ENCODE measurements at regions not wholly inside any gene's neighbourhood (a gene's known extent, or its start where the extent isn't known, plus 50 kb on each side); places are given as distances from the start of the nearest gene placed in this dataset.
"Not testable (repeated sequence)": the region's sequence is repeated elsewhere in the genome, so short reads cannot be mapped to it uniquely, and the experiment has no call there.

DNA sequence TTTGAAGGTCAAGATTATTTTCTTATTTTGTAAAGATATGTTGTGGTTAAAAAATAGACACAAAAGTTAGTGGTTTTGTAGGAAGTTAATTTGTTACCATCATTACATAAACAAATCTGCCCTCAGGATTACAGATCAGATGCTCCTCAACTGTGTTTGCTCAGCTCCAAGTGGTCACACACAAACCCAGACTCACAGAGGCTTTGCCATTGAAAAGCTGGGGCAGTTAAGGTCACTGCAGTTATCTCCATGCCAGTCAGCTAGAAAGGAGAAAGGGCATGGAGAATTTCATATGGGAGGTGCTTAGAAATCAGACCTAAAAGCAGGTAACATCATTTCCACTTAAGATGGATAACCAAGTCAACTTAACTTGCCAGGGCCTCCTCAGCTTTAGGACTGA is 825.7 kb upstream of the GBE1 start:
- DNase-seq: no peak

DNA sequence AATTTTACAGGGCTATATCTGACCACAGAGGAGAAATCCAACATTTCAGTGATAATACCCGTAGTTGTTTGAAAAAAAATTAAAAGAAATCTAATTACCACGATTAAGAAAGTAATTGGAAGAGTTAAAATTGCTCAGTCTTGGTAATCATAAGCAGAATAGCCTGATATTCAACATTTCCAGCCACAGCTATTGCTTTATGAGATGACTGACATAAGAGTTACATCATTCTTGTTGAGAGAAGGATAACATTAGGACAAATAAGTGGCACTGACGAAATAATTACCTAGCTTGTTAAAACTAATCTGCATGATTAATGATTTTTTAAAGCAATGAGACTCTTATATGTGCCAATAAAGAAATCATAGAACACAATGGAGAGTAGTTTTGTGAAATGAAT is 825.0 kb upstream of the GBE1 start:
- no peak for DNase-seq

DNA sequence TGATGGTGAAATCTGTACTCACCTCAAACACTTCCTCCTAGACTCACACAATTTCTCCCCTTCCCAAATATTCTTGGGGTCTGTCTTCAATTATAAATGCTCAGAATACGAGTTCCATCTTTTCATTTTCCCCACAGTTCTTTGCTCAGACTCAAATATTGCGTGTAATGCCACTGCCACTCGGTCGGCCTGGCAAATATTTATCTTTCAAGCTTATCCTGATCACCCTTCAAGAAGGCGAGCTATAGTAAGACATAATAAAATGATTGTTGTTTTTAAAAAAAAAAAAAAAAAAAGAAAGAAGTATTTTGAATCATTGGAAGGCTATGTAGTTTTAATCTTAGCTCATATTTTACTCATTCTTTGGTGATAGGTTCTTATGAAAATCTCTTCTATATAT is 824.6 kb upstream of the GBE1 start:
- not testable (repeated sequence) for DNase-seq

DNA sequence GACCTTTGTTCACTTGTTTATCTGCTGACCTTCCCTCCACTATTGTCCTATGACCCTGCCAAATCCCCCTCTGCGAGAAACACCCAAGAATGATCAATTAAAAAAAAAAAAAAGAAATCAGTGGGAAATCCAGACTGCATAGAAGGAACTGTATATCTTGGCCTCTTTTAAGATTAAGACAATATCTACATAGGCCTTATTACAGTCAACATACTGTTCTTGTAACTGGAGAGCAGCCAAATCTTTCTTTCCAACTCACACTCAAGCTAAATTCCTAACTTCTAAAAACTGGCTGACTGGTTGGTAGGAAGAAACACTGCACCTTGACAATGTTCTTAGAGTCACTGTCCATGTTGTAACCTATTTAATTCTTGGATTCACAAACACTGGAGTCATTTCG is 824.1 kb upstream of the GBE1 start:
- DNase-seq: not testable (repeated sequence)

DNA sequence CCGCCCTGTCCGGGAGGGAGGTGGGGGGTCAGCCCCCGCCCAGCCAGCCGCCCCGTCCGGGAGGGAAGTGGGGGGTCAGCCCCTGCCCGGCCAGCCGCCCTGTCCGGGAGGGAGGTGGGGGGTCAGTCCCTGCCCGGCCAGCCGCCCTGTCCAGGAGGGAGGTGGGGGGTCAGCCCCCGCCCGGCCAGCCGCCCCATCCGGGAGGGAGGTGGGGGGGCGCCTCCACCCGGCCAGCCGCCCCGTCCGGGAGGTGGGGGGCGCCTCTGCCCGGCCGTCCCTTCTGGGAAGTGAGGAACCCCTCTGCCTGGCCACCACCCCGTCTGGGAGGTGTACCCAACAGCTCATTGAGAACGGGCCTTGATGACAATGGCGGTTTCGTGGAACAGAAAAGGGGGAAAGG is 823.4 kb upstream of the GBE1 start:
- not testable (repeated sequence) for DNase-seq

DNA sequence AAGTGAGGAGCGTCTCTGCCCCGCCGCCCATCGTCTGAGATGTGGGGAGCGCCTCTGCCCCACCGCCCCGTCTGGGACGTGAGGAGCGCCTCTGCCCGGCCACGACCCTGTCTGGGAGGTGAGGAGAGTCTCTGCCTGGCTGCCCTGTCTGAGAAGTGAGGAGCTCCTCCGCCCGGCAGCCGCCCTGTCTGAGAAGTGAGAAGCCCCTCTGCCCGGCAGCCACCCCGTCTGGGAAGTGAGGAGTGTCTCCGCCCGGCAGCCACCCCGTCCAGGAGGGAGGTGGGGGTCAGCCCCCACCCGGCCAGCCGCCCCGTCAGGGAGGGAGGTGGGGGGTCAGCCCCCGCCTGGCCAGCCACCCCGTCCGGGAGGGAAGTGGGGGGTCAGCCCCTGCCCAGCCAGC is 823.0 kb upstream of the GBE1 start:
- DNase-seq: not testable (repeated sequence)

DNA sequence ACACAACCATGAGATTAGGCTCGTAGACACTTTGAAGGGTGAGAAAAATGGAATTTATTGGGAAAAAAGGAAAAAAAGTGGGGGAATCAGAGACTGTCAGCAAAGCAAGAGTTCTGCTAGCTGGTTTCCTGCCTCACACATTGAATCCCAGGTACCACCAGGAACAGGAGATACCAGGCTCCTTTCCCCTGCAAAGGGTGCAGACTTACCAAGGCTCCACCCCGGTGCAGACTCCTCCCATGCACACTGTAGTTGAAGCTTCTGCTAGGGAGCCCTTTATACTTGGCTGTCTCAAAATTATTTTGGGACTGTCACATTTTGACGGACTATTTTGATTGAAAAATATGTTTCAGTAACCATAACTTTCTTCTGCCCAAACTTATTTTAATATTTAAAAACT is 819.9 kb upstream of the GBE1 start:
- no peak for DNase-seq

DNA sequence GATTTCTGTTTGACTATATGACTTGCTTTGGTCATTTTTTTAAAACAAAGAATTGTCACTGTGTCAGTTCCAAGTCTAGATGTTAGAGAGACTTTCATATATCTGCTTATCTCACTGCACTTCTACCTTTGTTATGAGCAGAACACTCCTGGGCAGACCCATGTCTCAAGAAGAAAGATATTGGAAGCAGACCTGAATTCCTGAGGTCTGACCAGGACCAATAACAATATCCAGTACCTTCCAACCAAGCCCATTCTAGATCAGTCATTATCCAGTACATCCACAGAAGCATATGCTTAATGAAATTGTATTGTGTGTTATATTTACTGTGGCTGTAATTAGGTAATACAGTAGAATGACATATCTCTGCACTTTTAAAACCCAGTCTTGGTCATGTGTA is 811.3 kb upstream of the GBE1 start:
- no peak for DNase-seq

DNA sequence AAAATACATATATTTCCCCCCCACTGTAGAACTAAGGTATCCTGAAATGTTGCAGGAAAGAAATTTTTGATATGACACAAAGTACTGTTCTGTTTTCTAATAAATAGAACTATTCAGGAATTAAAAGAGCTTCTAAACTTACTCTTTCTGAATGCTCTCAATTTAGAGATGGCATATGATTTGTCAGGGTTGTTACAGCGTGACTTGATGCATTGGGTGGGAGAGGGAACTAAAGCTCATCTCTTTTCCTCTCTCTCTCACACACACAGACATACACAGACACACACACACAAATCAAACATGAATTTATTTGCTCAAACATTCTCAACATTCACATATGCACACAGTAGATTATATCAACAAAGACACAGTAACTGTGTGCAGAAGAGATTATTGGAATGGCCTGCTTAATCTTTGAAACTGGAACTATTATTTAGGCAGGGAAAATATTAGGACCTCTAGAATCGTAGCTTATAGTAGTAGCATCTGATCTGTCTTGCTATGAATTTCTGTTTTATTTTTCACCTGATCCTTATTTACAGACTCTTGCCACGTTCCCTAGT is 807.4 kb upstream of the GBE1 start:
- DNase-seq: no peak

DNA sequence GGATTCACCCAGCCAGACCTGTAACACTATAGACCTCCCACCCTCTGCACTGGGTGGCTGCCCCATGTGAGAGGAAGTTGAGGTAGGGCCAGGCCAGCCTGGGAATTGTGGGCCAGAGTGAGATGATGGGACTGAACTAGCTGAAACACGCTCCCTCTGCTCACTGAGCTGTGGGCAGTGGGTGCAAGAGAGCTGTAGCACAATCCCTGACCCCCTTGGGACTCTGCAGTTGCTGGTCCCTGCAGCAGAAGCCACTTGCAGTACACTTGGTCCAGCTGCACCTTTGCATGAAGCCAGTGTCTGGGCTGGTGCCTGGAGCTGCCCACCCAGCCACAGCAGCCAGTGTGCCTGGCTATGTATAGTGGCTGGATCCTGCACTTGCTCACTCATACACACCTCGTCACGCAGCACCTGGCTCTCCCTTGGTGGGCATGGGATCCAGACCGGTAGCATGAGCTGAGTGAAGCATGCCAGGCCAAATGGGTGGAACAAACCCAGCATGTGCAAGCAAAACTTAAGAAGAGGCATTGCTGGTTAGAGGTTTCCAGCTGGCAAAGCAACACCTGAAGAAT is 805.7 kb upstream of the GBE1 start:
- DNase-seq: no peak

DNA sequence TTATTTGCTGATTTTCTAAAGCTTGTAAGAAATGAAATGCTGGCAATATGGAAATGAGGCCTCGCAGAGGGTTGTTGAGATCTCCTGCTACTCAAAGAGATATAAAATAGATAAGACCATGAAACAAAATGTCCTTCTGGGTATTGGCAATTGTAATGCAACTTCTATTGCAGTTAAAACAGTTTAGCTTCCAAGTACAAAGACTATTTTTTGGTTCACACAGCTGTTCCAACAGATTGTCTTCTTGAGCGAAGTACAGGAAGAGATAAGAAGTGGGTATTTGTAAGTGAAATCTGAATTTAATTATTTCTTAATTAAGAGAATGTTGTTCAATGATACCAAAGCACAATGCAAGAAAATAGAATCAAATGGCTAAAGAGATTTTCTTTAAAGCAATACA is 801.5 kb upstream of the GBE1 start:
- no peak for DNase-seq

DNA sequence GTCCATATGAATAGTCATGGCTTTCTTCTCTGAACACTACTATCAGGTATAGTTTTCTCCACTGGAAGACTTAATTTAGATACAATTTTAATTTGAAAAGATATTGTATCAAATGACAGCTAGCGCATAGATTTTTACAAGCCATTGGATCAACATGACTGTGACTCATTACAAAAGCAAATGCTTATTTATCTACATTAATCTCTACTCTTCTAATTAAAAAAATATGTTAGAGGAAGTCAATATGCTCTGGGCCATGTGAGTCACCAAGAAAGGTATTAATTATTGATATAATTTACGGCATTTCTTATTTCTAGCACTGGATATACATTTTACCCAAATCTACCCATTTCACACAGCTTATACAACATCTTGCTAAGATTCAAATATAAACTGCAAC is 800.3 kb upstream of the GBE1 start:
- DNase-seq: no peak

DNA sequence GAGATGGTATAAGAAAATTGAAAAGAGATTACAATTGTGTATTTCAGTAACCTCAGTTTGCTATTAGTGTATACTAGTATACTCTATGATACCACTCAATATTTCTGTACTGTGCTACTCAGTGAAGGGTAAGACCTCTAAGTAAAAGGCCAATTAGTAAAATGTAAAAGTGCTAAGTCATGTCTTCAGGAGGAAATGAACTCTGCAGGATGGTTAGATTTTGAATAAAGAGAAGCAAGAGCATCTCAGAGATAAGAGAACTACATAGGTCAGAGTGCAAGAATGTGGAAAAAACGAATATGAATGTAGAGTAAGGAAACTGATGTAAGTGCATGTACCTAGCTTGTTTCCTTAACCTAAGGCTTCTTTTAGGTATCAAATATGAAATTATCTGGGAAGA is 796.6 kb upstream of the GBE1 start:
- DNase-seq: no peak

DNA sequence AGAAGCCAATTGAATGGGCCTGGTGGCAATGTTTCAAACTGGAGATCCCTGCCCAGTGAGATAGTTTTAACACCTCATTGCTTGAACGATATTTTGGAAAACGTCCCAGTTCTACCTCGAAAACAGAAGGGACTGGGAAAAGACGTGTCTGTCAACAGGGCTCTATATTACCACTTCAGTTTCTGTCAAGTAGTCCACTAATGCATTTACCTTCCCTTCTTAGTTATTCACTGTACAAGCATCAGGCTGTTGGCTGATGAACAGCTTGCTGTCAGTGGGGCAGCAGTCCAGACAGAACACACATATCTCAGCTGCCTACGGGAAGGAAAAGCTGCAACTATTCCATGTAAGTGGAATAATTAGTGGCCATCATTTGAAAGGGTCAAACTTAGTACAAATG is 794.7 kb upstream of the GBE1 start:
- DNase-seq: no peak

DNA sequence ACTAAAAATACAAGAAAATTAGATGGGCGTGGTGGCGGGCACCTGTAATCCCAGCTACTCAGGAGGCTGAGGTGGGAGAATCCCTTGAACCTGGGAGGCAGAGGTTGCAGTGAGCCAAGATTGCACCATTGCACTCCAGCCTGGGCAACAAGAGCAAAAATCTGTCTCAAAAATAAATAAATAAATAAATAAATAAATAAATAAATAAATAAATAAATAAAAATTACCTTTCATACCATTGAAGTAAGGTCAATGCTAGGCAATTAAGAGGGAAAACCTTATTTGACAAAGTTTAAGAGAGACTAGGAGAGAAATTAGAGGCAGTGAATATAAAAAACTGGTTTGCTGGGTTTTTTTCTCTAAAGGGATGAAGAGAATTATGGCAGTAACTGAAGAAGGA is 781.1 kb upstream of the GBE1 start:
- not testable (repeated sequence) for DNase-seq

DNA sequence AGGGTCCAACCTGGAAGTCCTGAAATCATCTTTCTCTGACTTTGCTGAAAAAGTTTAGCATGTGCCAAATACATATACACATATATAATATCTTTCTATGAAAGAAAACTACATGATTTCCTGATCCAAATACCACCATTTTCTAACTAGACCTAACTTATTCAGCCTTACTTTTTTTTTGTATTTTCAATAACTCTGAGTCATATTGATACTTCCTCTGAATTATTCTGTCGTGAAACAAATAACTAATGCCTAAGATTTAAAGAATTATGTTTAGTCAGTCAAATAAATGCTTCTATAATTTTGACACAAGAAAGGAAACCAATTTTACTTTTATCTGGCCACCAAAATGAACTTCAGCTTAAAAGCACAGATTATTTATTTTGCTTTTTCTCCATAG is 760.2 kb upstream of the GBE1 start:
- no peak for DNase-seq

DNA sequence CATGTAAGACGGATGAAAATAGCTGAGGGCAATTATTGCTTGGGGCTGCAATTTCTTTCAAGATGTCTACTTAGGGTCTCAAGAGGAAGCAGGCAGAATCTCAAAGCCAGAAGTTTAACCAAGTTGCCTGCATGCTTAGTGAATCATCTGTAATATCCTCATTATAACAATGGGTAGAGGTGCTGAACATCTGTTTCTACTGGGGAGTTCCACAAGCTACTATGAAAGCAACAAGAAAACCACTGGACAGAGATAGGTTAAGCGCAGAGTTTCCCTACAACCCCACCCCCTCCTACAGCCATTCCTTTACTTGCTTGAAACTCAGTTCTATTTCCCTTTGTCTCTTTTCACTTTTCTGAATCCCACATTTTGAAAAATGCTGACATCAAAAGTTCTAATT is 759.4 kb upstream of the GBE1 start:
- DNase-seq: no peak

DNA sequence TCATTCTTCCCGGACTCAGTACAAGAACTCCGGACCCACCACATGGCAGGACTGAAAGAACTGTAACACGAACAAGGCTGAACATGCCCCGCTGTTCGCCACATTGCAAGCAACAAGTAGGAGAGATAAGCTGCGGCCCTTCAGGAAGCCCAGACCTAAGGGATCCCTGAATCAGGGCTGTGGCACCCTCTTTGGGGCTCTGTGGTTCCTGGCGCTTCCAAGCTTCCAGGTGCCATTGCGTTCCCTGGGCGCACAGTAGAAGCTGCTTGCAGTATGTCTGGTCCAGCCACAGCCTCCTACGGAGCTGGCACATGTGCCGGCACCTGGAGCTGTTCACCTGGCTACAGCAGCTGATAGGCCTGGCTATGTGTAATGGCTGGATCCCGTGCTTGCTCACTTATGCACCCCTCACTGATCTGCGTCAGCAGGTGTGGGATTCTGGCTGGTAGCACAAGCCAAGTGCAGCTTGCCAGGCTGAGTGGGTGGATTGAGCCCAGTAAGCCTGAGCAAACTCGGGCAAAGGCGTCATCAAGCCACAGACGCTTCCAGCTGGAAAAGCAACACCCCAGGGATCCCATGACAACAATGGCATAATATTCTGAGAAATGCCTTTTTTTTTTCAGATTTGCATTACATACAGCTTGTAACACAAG is 748.6 kb upstream of the GBE1 start:
- DNase-seq: no peak

DNA sequence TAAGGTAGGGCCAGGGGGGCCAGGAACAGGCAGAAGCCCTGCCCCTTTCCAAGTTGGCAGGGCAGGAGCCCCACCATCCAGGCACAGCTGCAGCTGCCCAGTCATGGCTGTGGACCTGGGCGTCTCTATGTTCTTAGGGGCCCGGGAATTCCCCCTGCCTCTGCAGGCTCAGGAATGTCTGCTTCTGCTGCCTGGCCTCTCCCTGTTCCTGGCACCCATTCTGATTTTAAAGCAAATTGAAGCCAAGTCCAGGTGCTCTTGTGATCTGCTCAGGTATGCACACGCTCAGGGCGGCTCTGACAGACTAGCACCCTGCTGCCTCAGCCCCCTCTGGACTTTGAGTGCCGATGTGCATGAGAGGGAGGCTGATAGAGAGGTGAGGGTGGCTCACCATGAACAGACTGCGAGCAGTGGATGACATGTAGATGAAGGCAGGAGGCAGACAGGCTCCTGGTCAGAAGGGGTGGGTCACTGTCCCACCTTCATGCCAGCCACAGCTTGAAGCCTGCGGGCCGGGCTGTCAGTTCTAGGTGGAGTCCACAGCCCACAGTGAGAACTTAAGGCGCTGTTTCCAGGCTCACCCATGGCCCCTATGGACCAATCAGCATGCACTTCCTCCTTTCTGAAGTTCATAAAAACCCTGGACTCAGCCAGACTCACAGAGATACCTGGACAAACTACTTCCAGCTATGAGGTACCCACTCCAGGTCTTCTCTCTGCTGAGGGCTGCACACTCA is 747.8 kb upstream of the GBE1 start:
- no peak for DNase-seq

DNA sequence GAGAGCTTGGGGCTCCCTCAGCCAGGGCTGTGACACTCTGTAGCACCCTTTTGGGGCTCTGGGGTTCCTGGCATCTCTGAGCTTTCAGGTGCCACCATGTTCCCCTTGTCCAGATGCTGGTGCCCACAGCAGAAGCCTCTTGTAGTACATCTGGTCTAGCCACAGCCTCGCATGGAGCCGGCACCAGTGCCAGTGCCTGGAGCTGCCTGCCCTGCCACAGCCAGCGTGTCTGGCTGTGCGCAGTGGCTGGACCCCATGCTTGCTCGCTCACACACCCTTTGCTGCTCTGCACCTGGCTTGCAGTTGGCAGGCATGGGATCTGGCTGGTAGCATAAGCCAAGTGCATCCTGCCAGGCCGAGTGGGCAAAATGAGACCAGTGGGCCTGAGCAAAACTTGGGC is 744.8 kb upstream of the GBE1 start:
- DNase-seq: no peak

DNA sequence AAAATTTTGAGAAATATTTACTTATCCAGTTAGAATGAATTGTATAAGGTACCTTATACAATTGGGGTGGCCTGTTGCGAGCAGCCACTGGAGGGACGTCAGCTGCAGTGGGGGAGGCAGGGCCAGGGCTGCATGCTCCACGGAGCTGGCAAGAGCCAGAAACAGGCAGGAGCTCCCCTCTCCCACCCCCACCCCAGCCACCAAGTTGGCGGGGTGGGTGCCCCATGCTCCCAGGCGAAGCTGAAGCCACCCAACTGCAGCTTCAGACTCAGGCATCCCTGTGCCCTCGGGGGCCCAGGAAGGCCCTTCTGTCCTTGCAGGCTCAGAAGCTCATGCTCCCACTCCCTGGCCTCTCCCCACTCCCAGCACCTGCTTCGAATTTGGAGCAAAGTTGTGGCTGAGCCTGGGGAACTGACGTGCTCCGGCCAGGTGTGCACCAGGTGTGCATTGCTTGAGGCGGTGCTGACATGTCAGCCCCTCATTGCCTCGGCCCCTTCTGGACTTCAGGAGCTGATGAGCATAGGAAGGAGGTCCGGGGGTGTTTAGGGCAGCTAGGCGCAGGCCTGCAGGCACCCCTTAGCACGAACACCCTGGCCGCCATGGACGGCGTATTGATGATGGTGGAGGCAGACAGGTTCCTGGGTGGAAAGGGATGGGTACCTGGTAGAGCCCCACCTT is 743.8 kb upstream of the GBE1 start:
- DNase-seq: no peak

DNA sequence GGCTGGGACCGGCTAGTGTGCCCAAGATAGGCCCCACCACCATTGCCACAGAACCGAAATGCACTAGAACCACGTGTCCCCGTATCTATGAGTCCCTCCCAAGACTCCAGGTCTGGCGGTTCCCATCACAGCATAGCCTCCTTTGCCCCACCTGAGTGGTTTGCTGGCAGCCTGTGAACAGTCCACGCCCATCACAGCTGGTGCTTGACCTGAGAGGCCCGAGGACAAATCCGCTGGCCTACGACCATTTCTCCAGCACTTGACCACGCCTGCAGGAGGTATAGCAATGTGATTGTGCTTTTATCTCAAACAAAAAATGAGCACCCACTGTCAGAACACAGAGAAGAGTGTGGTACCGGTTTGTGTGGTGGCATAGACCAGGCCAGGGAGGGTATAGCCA is 736.7 kb upstream of the GBE1 start:
- no peak for DNase-seq

DNA sequence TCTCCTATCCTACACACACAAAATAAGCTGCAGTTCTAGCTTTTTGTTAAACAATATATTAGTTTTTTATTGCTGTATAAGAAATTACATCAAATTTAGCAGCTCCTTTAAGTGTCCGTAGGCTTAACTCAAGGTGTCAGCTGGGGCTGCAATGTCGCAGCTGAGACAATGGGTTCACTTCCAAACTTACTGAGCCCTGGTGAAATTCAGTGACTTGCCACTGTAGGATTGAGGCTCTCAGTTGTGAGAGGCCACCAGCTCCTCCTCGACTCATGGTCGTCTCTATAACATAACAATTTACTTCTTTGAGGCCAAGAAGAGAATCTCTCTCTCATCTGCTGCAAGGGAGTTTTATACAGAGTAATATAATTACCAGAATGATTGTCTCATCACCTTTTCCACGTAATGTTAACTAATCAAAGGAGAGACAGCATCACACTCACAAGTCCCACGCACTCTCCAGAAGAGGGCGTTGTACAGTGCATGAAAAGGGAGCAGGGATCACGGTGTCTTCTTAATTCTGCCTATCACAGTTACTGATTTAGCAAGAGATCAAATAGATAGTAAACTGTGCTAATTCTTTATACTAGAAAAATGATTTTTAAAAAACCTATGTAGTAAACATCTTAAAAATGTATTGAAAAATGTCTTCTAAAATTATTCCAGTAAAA is 735.6 kb upstream of the GBE1 start:
- DNase-seq: no peak

Data from NCI-H2227 treated with DMSO at 0.1 percent for 48 hours (cell line).